ENCODE measurements at regions not wholly inside any gene's neighbourhood (a gene's known extent, or its start where the extent isn't known, plus 50 kb on each side); places are given as distances from the start of the nearest gene placed in this dataset.
"Not testable (repeated sequence)": the region's sequence is repeated elsewhere in the genome, so short reads cannot be mapped to it uniquely, and the experiment has no call there.

DNA sequence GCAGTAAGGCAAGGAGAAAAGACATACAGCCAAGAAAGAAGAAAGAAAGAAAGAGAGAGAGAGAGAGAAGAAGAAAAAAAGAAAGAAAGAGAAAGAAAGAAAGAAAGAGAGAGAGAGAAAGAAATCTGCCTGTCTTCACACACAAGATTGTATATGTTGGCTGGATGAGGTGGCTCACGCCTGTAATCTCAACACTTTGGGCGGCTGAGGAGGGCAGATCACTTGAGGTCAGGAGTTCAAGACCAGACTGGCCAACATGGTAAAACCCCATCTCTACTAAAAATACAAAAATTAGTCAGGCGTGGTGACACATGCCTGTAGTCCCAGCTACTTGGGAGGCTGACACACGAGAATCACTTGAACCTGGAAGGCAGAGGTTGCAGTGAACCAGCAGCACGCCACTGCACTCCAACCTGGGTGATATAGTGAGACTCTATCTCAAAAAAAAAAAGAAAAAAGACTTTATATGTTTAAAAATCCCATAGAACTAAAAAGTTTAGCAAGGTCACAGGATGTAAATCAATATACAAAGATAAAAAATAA lies 89.0 kb downstream of the C9orf50 start:
- H3K9me3 ChIP-seq (replicated peaks; ENCODE audit: control insufficient read depth, insufficient read depth, low read length); H3K4me1 ChIP-seq (ENCODE audit: control insufficient read depth, extremely low read depth, insufficient read depth, low read length); FAIRE-seq; CTCF ChIA-PET; H3K4me2 ChIP-seq (ENCODE audit: insufficient read depth, low read length); intact Hi-C loops (cut with micrococcal nuclease); H3K27me3 ChIP-seq (ENCODE audit: control insufficient read depth in 2 of 2, insufficient read depth in 2 of 2, low read length in 2 of 2); DNase-seq (ENCODE audit: low read depth, low spot score); H3K4me3 ChIP-seq (replicated peaks in 1 of 3; ENCODE audit: insufficient read depth in 1 of 3, low read depth in 1 of 3, low read length in 3 of 3); BruUV-seq (replicated peaks); H3K9me1 ChIP-seq (replicated peaks; ENCODE audit: control insufficient read depth, extremely low read depth, insufficient read depth, low read length); dilution Hi-C loops (cut with MboI; ENCODE audit: extremely low pct_ligation_motif_present, low sequenced_read_pairs); H3K27ac ChIP-seq (ENCODE audit: insufficient read depth, low read depth, low read length); H3K36me3 ChIP-seq (ENCODE audit: control insufficient read depth in 2 of 2, extremely low read depth in 1 of 2, insufficient read depth in 2 of 2, low read length in 2 of 2); H3K79me2 ChIP-seq (ENCODE audit: control insufficient read depth, insufficient read depth, low read length); H3K9ac ChIP-seq (replicated peaks; ENCODE audit: extremely low read depth, insufficient read depth, low read length); H2AFZ ChIP-seq (ENCODE audit: low read depth, low read length); H4K20me1 ChIP-seq (replicated peaks; ENCODE audit: control insufficient read depth, extremely low read depth, insufficient read depth, low read length): not testable (repeated sequence)
- POLR2A ChIA-PET, result interaction anchor here (0.6 kb wide), 1 partner anchor 129 kb away, joined by 4 read pairs; no protein-coding TSS in a partner anchor

DNA sequence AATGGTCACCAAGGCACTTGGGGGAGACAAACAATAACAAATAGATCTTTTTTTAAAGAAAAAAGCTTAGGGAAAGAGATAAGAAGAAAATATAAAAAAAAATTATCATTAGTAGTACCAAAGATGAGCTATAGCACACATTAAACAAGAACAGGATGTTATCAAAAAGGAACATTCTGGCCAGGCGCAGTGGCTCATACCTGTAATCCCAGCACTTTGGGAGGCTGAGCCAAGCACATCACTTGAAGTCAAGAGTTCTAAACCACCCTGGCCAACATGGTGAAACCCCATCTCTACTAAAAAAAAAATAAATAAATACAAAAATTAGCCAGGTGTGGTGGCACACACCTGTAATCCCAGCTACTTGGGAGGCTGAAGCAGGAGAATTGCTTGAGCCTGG lies 92.9 kb downstream of the C9orf50 start:
- H4K20me1 ChIP-seq (replicated peaks; ENCODE audit: control insufficient read depth, extremely low read depth, insufficient read depth, low read length); intact Hi-C loops (cut with micrococcal nuclease); H3K9me3 ChIP-seq (replicated peaks; ENCODE audit: control insufficient read depth, insufficient read depth, low read length); H3K9ac ChIP-seq (replicated peaks; ENCODE audit: extremely low read depth, insufficient read depth, low read length); FAIRE-seq; H3K79me2 ChIP-seq (ENCODE audit: control insufficient read depth, insufficient read depth, low read length); DNase-seq (ENCODE audit: low read depth, low spot score); H3K9me1 ChIP-seq (replicated peaks; ENCODE audit: control insufficient read depth, extremely low read depth, insufficient read depth, low read length); BruUV-seq (replicated peaks); H2AFZ ChIP-seq (ENCODE audit: low read depth, low read length); H3K36me3 ChIP-seq (ENCODE audit: control insufficient read depth in 2 of 2, extremely low read depth in 1 of 2, insufficient read depth in 2 of 2, low read length in 2 of 2); H3K27me3 ChIP-seq (ENCODE audit: control insufficient read depth in 2 of 2, insufficient read depth in 2 of 2, low read length in 2 of 2); H3K4me1 ChIP-seq (ENCODE audit: control insufficient read depth, extremely low read depth, insufficient read depth, low read length); H3K4me2 ChIP-seq (ENCODE audit: insufficient read depth, low read length); H3K4me3 ChIP-seq (replicated peaks in 1 of 3; ENCODE audit: insufficient read depth in 1 of 3, low read depth in 1 of 3, low read length in 3 of 3); dilution Hi-C loops (cut with MboI; ENCODE audit: extremely low pct_ligation_motif_present, low sequenced_read_pairs); H3K27ac ChIP-seq (ENCODE audit: insufficient read depth, low read depth, low read length); POLR2A ChIA-PET: not testable (repeated sequence)
- CTCF ChIA-PET, result interaction anchor here (1.2 kb wide), 1 partner anchor 13 kb away, joined by 3 read pairs; no protein-coding TSS in a partner anchor

Measured in endothelial cell of umbilical vein (primary cell).